Suprapubic skin (tissue), 4 donors: ENCODE measurements at regions not wholly inside any gene's neighbourhood (a gene's known extent, or its start where the extent isn't known, plus 50 kb on each side); places are given as distances from the start of the nearest gene placed in this dataset.

ENCODE experiments used
- DNase-seq, 2 donors: peaks; one replicate each; pipeline ENCODE4 v3.0.0-alpha.2; 2019; ENCODE audit warnings: low spot score in 2 of 2
- H3K27ac ChIP-seq: fragments of 200-600 bp; sonication (generic); one replicate; pipeline ENCODE4 v1.5.1; 2019
- H3K27me3 ChIP-seq: fragments of 200-600 bp; sonication (generic); one replicate; pipeline ENCODE4 v1.5.1; 2019
- H3K36me3 ChIP-seq: fragments of 200-600 bp; sonication (generic); one replicate; pipeline ENCODE4 v1.5.1; 2019
- H3K4me1 ChIP-seq: fragments of 200-600 bp; sonication (generic); one replicate; pipeline ENCODE4 v1.5.1; 2019
- H3K4me3 ChIP-seq: fragments of 200-600 bp; sonication (generic); one replicate; pipeline ENCODE4 v1.5.1; 2019; ENCODE audit warnings: mild to moderate bottlenecking
- H3K9me3 ChIP-seq: fragments of 200-600 bp; sonication (generic); one replicate; pipeline ENCODE4 v1.5.1; 2019
- CTCF ChIP-seq, 2 donors: fragments of 200-600 bp in 1 of 2; fragments of 450-650 bp in 1 of 2; sonication (generic) in 1 of 2; IDR thresholded peaks; one replicate each; pipeline ENCODE4 v1.5.1; 2016 to 2019; ENCODE audit warnings: antibody characterized with exemption in 2 of 2, mild to moderate bottlenecking in 1 of 2, moderate library complexity in 1 of 2
- EP300 ChIP-seq: sonication (generic); formaldehyde crosslinking; IDR thresholded peaks from one replicate; pipeline ENCODE4 v1.6.1; 2017; ENCODE audit warnings: antibody characterized with exemption
- POLR2A ChIP-seq, 2 donors: fragments of 450-650 bp; IDR thresholded peaks; one replicate each; pipeline ENCODE4 v1.6.1; 2017; ENCODE audit warnings: antibody characterized with exemption in 2 of 2, mild to moderate bottlenecking in 2 of 2, moderate library complexity in 2 of 2
- POLR2AphosphoS5 ChIP-seq, 3 donors: sonication (generic); formaldehyde crosslinking; IDR thresholded peaks; one replicate each; pipeline ENCODE4 v1.6.1; 2017; ENCODE audit warnings: antibody characterized with exemption in 3 of 3
- WGBS: methylation state at CpG from one replicate; pipeline ENCODE4 v1.1.5; 2018; 5-methylcytosine and 5-hydroxymethylcytosine counted together

GRCh38 chr1:87231703-87232367, 96.8 kb upstream of the LMO4 start:
- TF ChIP-seq POLR2A (IDR thresholded peaks at IDR 0.05) (no peak), POLR2AphosphoS5 (IDR thresholded peaks at IDR 0.05) (no peak), CTCF (IDR thresholded peaks at IDR 0.05) (no peak), EP300 (no peak)
- WGBS, result 83% methylated on average over 8 of the region's 8 CpGs
- DNase-seq, result no peak
- no peak overlapping the region for H3K27ac ChIP-seq
- H3K27me3 ChIP-seq, result no peaks in the 10 kb centered on the region
- no peak overlapping the region for H3K4me3 ChIP-seq
- H3K4me1 ChIP-seq, result peaks cover 1% of the 10 kb centered on the region
- no peaks in the 10 kb centered on the region for H3K9me3 ChIP-seq
- H3K36me3 ChIP-seq, result no peaks in the 10 kb centered on the region

- TF ChIP-seq CTCF (IDR thresholded peaks at IDR 0.05) (no peak), EP300 (no peak), POLR2A (IDR thresholded peaks at IDR 0.05) (no peak), POLR2AphosphoS5 (IDR thresholded peaks at IDR 0.05) (no peak)
- Histone ChIP-seq H3K27me3 (no peaks in the 10 kb centered on the region), H3K27ac (no peak overlapping the region), H3K4me1 (no peaks in the 10 kb centered on the region), H3K4me3 (no peak overlapping the region), H3K36me3 (no peaks in the 10 kb centered on the region), H3K9me3 (no peaks in the 10 kb centered on the region)
- no peak for DNase-seq
- 78% methylated on average over 2 of the region's 2 CpGs for WGBS
Observed at GRCh38 chr1:87236585-87236984, 92.1 kb upstream of the LMO4 start.

- Histone ChIP-seq H3K36me3 (no peaks in the 10 kb centered on the region), H3K9me3 (no peaks in the 10 kb centered on the region), H3K4me1 (no peaks in the 10 kb centered on the region), H3K27me3 (no peaks in the 10 kb centered on the region), H3K27ac (no peak overlapping the region), H3K4me3 (no peak overlapping the region)
- no peak for DNase-seq
- TF ChIP-seq POLR2A (IDR thresholded peaks at IDR 0.05), result no peak
- TF ChIP-seq EP300, result no peak
- no peak for TF ChIP-seq POLR2AphosphoS5 (IDR thresholded peaks at IDR 0.05)
- TF ChIP-seq CTCF (IDR thresholded peaks at IDR 0.05), result no peak
- 94% methylated on average over 2 of the region's 2 CpGs for WGBS
Observed at GRCh38 chr1:87239997-87240605, 88.6 kb upstream of the LMO4 start.

GRCh38 chr1:87240661-87241285, 87.9 kb upstream of the LMO4 start:
- 72% methylated on average over 8 of the region's 8 CpGs for WGBS
- Histone ChIP-seq H3K27me3 (no peaks in the 10 kb centered on the region), H3K27ac (no peak overlapping the region)

More at GRCh38 chr1:87240661-87241285, 87.9 kb upstream of the LMO4 start:
- H3K4me3 ChIP-seq, result no peak overlapping the region
- no peak for DNase-seq
- no peaks in the 10 kb centered on the region for H3K9me3 ChIP-seq
- TF ChIP-seq POLR2AphosphoS5 (IDR thresholded peaks at IDR 0.05) (no peak), EP300 (no peak), POLR2A (IDR thresholded peaks at IDR 0.05) (no peak), CTCF (IDR thresholded peaks at IDR 0.05) (no peak)
- no peaks in the 10 kb centered on the region for H3K4me1 ChIP-seq
- H3K36me3 ChIP-seq, result no peaks in the 10 kb centered on the region
